Aorta (tissue), 5 donors: ENCODE measurements at regions not wholly inside any gene's neighbourhood (a gene's known extent, or its start where the extent isn't known, plus 50 kb on each side); places are given as distances from the start of the nearest gene placed in this dataset.
"Not testable (repeated sequence)": the region's sequence is repeated elsewhere in the genome, so short reads cannot be mapped to it uniquely, and the experiment has no call there.

Source experiments
- ATAC-seq: fragments of 200-7000 bp; cut with Tn5 transposase; one replicate; pipeline ENCODE4 v1.9.1; 2022; ENCODE audit warnings: moderate library complexity; ENCODE audit not compliant: low FRiP score
- DNase-seq, 2 donors: peaks; one replicate each; pipeline ENCODE4 v3.0.0-alpha.2; 2020
- H3K27ac ChIP-seq, 2 donors: one replicate each; pipeline ENCODE4 v1.5.1; 2013; ENCODE audit warnings: low read length in 2 of 2, mild to moderate bottlenecking in 2 of 2, moderate library complexity in 2 of 2, control low read depth in 1 of 2, inconsistent platforms in 1 of 2, low read depth in 1 of 2
- H3K27me3 ChIP-seq, 2 donors: one replicate each; pipeline ENCODE4 v1.6.1; 2013; ENCODE audit warnings: control low read depth in 1 of 2, low read length in 1 of 2, mild to moderate bottlenecking in 1 of 2, moderate library complexity in 1 of 2; ENCODE audit not compliant: insufficient read depth in 2 of 2, control insufficient read depth in 1 of 2
- H3K36me3 ChIP-seq, 2 donors: one replicate each; pipeline ENCODE4 v1.6.1; 2013; ENCODE audit warnings: control low read depth in 1 of 2, low read length in 1 of 2, mild to moderate bottlenecking in 1 of 2; ENCODE audit not compliant: insufficient read depth in 2 of 2, control insufficient read depth in 1 of 2
- H3K4me1 ChIP-seq, 2 donors: one replicate each; pipeline ENCODE4 v1.6.1; 2013; ENCODE audit warnings: low read length in 2 of 2, control low read depth in 1 of 2, mild to moderate bottlenecking in 1 of 2, moderate library complexity in 1 of 2; ENCODE audit not compliant: insufficient read depth in 2 of 2, control insufficient read depth in 1 of 2
- H3K4me3 ChIP-seq, 2 donors: one replicate each; pipeline ENCODE4 v1.5.1; 2013; ENCODE audit warnings: low read length in 2 of 2, control low read depth in 1 of 2, mild to moderate bottlenecking in 1 of 2
- H3K9me3 ChIP-seq: one replicate; pipeline ENCODE4 v1.6.1; 2013; ENCODE audit warnings: mild to moderate bottlenecking, low read length; ENCODE audit not compliant: control insufficient read depth
- WGBS, 2 donors: extraction: QIAGEN DNeasy Blood & Tissue Kit; methylation state at CpG; one replicate each; pipeline ENCODE4 v1.1.7; 2013; 5-methylcytosine and 5-hydroxymethylcytosine counted together
- intact Hi-C, 2 donors: fragments of 100-400 bp; cut with DNase I; formaldehyde crosslinking; loops; one replicate each; pipeline versions ENCODE4 v1.14.2 to v1.15.0; 2022
- donor health status: healthy with polysubstance abuse.
- donor health status: Bipolar disorder and iron deficiency.
- donor health status: DM: no; HTN: no; CAD: no.
- donor health status: DM: no; HTN: no; CAD: no.
- donor health status: DM: yes; HTN: yes; CAD: no.

- H3K4me3 ChIP-seq, H3K9me3 ChIP-seq, intact Hi-C loops, H3K27ac ChIP-seq, H3K27me3 ChIP-seq, H3K36me3 ChIP-seq, DNase-seq, H3K4me1 ChIP-seq, ATAC-seq: not testable (repeated sequence)
- WGBS, 2 donors, result 93 to 97% methylated on average over 2 of the region's 3 CpGs
These were observed 242.5 kb downstream of the LRIG3 start for GRCh38 chr12:58677833-58678232.

GRCh38 chr12:58678753-58679152 lies 241.6 kb downstream of the LRIG3 start:
- Histone ChIP-seq H3K36me3 (no peaks in the 10 kb centered on the region), H3K27ac (no peak overlapping the region), H3K4me3 (no peak overlapping the region), H3K27me3 (no peaks in the 10 kb centered on the region), H3K9me3 (peaks cover 2% of the 10 kb centered on the region), H3K4me1 (no peaks in the 10 kb centered on the region)
- WGBS, 2 donors, result 89 to 90% methylated on average over 2 of the region's 2 CpGs
- ATAC-seq (no peak), DNase-seq (no peak)
- intact Hi-C loops, result no loop called here

DNA sequence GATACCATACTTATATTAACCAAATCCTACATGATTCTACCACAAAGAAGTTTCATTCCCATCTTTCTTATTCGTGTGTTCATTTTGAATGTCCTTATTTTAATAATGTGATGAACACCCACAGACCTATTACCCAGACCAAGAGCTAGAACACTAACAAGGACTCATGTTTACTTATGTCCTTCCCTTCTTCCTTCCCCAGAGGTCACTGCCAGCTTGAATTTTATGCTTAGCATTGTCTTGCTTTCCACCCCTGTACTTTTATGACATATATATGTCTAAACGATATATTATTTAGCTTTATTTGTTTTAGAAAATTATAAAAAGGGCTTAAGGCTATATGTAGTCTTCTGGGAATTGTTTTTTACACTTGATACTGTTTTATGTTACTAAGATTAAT lies 238.6 kb downstream of the LRIG3 start:
- 81 to 85% methylated on average over 2 of the region's 2 CpGs for WGBS, 2 donors
- no peak overlapping the region for H3K27ac ChIP-seq
- no peak for DNase-seq
- no peaks in the 10 kb centered on the region for H3K36me3 ChIP-seq
- no peaks in the 10 kb centered on the region for H3K4me1 ChIP-seq
- H3K4me3 ChIP-seq, result no peak overlapping the region
- no peak for ATAC-seq
- intact Hi-C loops, result no loop called here
- H3K27me3 ChIP-seq, result no peaks in the 10 kb centered on the region
- H3K9me3 ChIP-seq, result peaks cover 2% of the 10 kb centered on the region

GRCh38 chr12:58695263-58695662 lies 225.0 kb downstream of the LRIG3 start:
- Histone ChIP-seq H3K9me3 (no peaks in the 10 kb centered on the region), H3K27me3 (no peaks in the 10 kb centered on the region), H3K36me3 (no peaks in the 10 kb centered on the region), H3K4me3 (no peak overlapping the region), H3K27ac (no peak overlapping the region), H3K4me1 (no peaks in the 10 kb centered on the region)
- 71 to 78% methylated on average over 11 of the region's 11 CpGs for WGBS, 2 donors
- no peak for DNase-seq
- ATAC-seq, result no peak
- intact Hi-C loops, result no loop called here

GRCh38 chr12:58701536-58701935 lies 218.8 kb downstream of the LRIG3 start:
- no peaks in the 10 kb centered on the region for H3K4me1 ChIP-seq
- no peaks in the 10 kb centered on the region for H3K36me3 ChIP-seq
- WGBS, 2 donors, result 86 to 89% methylated on average over 8 of the region's 8 CpGs
- intact Hi-C loops, result no loop called here
- no peak overlapping the region for H3K27ac ChIP-seq
- ATAC-seq (no peak), DNase-seq (no peak)
- H3K4me3 ChIP-seq, result no peak overlapping the region
- no peaks in the 10 kb centered on the region for H3K27me3 ChIP-seq
- H3K9me3 ChIP-seq, result no peaks in the 10 kb centered on the region

GRCh38 chr12:58703866-58704265 lies 216.4 kb downstream of the LRIG3 start:
- H3K27me3 ChIP-seq, result no peaks in the 10 kb centered on the region
- 37 to 49% methylated on average over 3 of the region's 3 CpGs for WGBS, 2 donors
- no peaks in the 10 kb centered on the region for H3K36me3 ChIP-seq
- no peak overlapping the region for H3K27ac ChIP-seq
- ATAC-seq, result no peak
- no peak for DNase-seq
- no peaks in the 10 kb centered on the region for H3K9me3 ChIP-seq
- H3K4me3 ChIP-seq, result no peak overlapping the region
- intact Hi-C loops, result no loop called here
- no peaks in the 10 kb centered on the region for H3K4me1 ChIP-seq

DNA sequence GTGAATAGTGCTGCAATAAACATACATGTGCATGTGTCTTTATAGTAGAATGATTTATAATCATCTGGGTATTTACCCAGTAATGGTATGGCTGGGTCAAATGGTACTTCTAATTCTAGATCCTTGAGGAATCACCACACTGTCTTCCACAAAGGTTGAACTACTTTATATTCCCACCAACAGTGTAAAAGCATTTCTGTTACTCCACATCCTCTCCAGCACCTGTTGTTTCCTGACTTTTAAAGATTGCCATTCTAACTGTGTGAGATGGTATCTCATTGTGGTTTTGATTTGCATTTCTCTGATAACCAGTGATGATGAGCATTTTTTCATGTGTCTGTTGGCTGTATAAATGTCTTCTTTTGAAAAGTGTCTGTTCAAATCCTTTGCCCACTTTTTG lies 215.5 kb downstream of the LRIG3 start:
- H3K36me3 ChIP-seq, H3K4me3 ChIP-seq, ATAC-seq, H3K27ac ChIP-seq, intact Hi-C loops, H3K4me1 ChIP-seq, DNase-seq, H3K27me3 ChIP-seq, H3K9me3 ChIP-seq: not testable (repeated sequence)

DNA sequence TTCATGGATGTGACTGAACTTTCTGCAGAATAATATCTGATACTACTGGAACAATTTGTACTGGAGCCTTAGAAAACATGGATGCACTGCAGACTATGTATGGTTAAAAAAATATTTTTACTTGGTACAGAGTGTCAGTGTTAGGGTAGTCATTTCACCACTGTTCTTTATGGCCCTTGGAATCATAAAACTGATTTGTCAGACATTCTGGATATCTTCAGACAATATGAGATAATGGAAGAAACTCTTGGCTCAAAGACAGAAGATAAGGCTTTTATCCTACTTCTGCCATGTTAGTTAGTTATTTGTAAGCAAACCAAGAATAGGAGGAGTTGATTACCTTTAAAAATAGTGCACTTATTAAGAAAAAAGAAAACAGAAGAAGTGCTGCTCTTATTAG lies 209.4 kb downstream of the LRIG3 start:
- intact Hi-C loops, result no loop called here
- Histone ChIP-seq H3K27me3 (no peaks in the 10 kb centered on the region), H3K4me3 (no peak overlapping the region), H3K27ac (no peak overlapping the region), H3K4me1 (no peaks in the 10 kb centered on the region), H3K36me3 (no peaks in the 10 kb centered on the region), H3K9me3 (peaks cover 2% of the 10 kb centered on the region)
- ATAC-seq, result no peak
- no peak for DNase-seq

- no peaks in the 10 kb centered on the region for H3K4me1 ChIP-seq
- intact Hi-C loops, result no loop called here
- ATAC-seq, result no peak
- no peaks in the 10 kb centered on the region for H3K27me3 ChIP-seq
- WGBS, 2 donors, result 81 to 82% methylated on average over 4 of the region's 4 CpGs
- peaks cover 2% of the 10 kb centered on the region for H3K9me3 ChIP-seq
- no peak overlapping the region for H3K4me3 ChIP-seq
- H3K36me3 ChIP-seq, result no peaks in the 10 kb centered on the region
- H3K27ac ChIP-seq, result no peak overlapping the region
- no peak for DNase-seq
These were observed 208.3 kb downstream of the LRIG3 start for GRCh38 chr12:58711974-58712373.
